SU-DHL-6 (cell line): ENCODE measurements at regions not wholly inside any gene's neighbourhood (a gene's known extent, or its start where the extent isn't known, plus 50 kb on each side); places are given as distances from the start of the nearest gene placed in this dataset.

Experiments
- EZH2phosphoT487 ChIP-seq: fragments of 200-600 bp; sonication (generic), shearing (Covaris generic); conservative IDR thresholded peaks from 2 replicates; pipeline ENCODE4 v1.6.1; 2018; ENCODE audit warnings: mild to moderate bottlenecking, antibody characterized with exemption, low read length, moderate library complexity, mixed read lengths
- TF ChIP-seq, protein P1 (sequence below): fragments of 200-600 bp; sonication (generic); IDR thresholded peaks from one replicate; pipeline ENCODE4 v1.5.1; 2017; ENCODE audit warnings: antibody characterized with exemption, mild to moderate bottlenecking, low read length, moderate library complexity; ENCODE audit not compliant: insufficient read depth, poor library complexity, severe bottlenecking

- TF ChIP-seq, protein P1, sequence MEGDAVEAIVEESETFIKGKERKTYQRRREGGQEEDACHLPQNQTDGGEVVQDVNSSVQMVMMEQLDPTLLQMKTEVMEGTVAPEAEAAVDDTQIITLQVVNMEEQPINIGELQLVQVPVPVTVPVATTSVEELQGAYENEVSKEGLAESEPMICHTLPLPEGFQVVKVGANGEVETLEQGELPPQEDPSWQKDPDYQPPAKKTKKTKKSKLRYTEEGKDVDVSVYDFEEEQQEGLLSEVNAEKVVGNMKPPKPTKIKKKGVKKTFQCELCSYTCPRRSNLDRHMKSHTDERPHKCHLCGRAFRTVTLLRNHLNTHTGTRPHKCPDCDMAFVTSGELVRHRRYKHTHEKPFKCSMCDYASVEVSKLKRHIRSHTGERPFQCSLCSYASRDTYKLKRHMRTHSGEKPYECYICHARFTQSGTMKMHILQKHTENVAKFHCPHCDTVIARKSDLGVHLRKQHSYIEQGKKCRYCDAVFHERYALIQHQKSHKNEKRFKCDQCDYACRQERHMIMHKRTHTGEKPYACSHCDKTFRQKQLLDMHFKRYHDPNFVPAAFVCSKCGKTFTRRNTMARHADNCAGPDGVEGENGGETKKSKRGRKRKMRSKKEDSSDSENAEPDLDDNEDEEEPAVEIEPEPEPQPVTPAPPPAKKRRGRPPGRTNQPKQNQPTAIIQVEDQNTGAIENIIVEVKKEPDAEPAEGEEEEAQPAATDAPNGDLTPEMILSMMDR, result no peak
- no peak for TF ChIP-seq EZH2phosphoT487
These were observed 112.6 kb downstream of the BRMS1L start for GRCh38 chr14:35938770-35939169.
